ENCODE measurements at regions not wholly inside any gene's neighbourhood (a gene's known extent, or its start where the extent isn't known, plus 50 kb on each side); places are given as distances from the start of the nearest gene placed in this dataset.

DNA sequence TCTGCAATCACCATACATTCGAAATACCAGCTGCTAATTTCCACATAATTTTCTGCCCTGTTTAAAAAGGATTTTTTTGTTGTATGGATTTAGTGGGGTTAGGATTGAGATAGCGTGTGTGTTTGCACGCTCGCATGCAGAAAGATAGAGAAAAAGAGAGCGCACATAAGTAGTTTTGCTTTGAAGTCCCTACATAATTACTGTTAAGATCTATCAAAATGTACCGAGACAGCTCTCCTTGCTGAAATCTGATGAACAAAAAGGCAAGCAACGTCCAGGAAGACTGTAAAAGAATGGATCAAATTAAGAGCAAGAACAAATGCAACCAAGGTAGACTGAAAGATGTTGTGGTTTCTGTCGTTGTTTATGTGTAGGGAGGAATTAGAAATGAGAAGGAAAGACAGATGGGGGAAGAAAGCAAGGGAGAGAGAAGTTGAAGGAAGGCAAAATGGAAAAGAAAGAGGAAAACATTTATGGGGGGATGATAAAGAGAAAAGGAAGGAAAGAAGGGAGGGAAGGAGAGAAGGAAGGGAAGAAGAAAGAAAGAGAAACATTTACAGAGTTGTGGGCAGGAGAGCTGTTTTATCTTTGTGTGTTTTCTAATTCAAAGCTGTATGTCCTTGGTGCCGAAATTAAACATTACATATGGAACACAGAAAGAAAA, 522.3 kb downstream of the MED13L start:
- no peak for DNase-seq
- TF ChIP-seq POLR2A (IDR thresholded peaks at IDR 0.05; ENCODE audit: low read length), result no peak
- TF ChIP-seq GATA1 (IDR thresholded peaks at IDR 0.05; ENCODE audit: low read depth, low read length), result no peak

- peak; percentile 16 to 45 for DNase-seq
- TF ChIP-seq GATA1 (IDR thresholded peaks at IDR 0.05; ENCODE audit: low read depth, low read length) (no peak), POLR2A (IDR thresholded peaks at IDR 0.05; ENCODE audit: low read length) (no peak)
Measured at GRCh38 chr12:115752913-115753726, 524.4 kb downstream of the MED13L start.

DNA sequence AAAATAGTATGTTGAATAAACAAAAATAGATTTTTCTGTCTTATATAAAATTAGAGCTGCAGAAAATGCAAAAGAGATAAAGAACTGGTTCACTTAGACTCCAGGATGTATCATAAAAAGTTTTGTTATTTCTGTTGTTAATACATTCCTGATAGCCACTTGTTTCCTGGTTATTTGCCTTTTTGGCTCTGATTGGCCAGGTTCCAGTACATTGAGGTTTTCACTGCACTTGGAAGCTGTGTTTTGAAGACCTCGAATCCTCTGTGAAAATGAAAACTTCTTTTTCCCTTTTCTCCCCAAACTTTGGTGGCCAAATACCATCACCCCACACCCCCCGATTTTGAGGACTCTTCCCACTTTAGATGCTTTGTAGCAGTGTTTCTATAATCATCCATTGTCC, 525.3 kb downstream of the MED13L start:
- TF ChIP-seq GATA1 (IDR thresholded peaks at IDR 0.05; ENCODE audit: low read depth, low read length) (no peak), POLR2A (IDR thresholded peaks at IDR 0.05; ENCODE audit: low read length) (no peak)
- no peak for DNase-seq

DNA sequence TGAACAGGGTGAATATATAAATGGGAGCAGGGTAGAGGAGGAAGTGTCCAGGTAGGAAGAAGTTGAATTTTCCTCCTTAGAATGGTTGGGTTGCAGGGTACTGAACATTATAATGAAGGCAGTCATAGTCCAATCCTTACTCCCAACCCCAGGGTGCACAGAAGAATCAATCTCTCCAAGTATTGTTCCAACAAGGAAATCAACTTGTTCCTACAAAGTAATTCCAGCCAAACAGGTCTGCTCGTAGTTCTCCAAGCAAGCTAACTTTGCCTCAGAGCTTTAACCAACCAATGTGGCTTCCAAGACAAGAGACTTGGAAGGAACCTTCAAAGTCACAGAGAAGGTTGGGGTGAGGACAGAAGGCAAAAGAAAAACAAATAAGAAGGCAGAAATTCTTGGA, 527.2 kb downstream of the MED13L start:
- TF ChIP-seq GATA1 (IDR thresholded peaks at IDR 0.05; ENCODE audit: low read depth, low read length), result no peak
- no peak for TF ChIP-seq POLR2A (IDR thresholded peaks at IDR 0.05; ENCODE audit: low read length)
- DNase-seq, result no peak

DNA sequence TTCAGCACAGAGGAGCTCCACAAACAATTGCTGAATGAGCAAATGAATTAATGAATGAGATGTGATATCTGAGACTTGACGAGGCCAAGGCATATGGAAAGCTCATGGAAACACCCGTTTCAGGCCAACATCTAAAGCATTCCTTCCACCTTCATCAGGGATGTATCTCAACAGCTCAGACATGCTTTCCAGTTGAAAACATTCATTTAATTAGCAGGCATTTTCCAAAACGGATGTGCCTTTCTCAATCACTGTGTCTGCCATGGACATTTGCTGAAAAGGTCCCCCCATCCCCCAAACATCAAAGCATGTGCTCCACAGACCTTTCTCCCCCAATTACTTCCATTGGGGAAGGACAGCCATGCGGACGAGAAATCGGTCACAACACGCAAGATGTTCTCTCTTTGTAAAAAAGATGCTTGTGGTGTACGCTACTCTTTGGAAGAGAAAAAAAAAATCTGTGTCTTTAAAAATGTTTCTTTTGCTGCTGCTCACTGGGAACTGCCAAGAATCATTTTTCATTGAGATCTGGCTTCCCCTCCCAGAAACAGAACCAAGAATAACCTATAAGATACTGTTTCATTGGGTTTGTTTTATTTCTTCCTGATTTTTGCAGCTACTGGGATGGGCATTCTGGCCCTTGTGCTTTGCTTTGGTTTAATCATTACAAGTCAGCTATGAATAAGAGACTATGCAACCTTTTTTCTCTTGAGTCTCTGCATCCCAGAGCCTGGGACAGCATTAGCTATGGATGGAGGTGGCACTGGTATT, 528.2 kb downstream of the MED13L start:
- no peak for DNase-seq
- no peak for TF ChIP-seq POLR2A (IDR thresholded peaks at IDR 0.05; ENCODE audit: low read length)
- TF ChIP-seq GATA1 (IDR thresholded peaks at IDR 0.05; ENCODE audit: low read depth, low read length), result no peak

GRCh38 chr12:115740586-115741155, 536.8 kb downstream of the MED13L start:
- TF ChIP-seq POLR2A (IDR thresholded peaks at IDR 0.05; ENCODE audit: low read length) (no peak), GATA1 (IDR thresholded peaks at IDR 0.05; ENCODE audit: low read depth, low read length) (no peak)
- DNase-seq, result no peak

DNA sequence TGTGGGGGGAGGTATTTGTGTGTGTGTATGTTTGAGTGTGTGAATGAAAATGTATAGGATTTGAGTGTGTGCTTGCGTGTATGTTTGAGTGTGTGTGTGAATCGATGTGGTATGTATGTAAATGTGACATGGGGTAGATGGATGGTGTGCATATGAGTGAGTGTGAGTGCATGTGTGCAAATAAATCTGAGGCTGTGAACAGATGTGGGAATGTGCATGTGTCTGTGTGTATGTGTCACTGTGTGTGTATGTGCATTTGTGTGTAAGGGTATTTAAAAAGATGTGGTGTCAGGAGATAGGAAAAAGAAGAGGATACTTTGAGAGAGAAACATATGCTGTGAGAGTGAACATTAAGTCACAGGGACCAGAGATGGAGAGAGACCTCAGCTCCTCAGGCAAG, 539.6 kb downstream of the MED13L start:
- no peak for DNase-seq
- no peak for TF ChIP-seq GATA1 (IDR thresholded peaks at IDR 0.05; ENCODE audit: low read depth, low read length)
- TF ChIP-seq POLR2A (IDR thresholded peaks at IDR 0.05; ENCODE audit: low read length), result no peak

DNA sequence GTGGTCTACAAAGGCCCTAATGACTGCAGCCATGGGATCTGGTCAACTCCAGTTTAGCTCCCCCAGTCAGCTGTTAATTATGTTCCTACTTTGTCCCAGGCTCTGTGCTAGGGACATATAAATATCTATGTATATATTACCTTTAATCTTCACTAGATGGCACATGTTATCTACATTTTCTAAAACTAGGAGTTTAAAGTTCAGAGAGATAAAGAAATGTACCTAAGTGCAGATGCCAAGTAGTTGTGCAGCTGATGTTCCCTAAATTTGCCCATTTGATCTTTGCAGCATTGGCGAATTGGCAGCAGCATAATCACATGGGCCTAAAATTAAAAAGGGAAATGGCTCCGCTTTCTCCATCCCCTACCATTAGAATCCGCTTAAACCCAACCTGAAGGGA, 541.1 kb downstream of the MED13L start:
- TF ChIP-seq GATA1 (IDR thresholded peaks at IDR 0.05; ENCODE audit: low read depth, low read length), result no peak
- no peak for TF ChIP-seq POLR2A (IDR thresholded peaks at IDR 0.05; ENCODE audit: low read length)

DNA sequence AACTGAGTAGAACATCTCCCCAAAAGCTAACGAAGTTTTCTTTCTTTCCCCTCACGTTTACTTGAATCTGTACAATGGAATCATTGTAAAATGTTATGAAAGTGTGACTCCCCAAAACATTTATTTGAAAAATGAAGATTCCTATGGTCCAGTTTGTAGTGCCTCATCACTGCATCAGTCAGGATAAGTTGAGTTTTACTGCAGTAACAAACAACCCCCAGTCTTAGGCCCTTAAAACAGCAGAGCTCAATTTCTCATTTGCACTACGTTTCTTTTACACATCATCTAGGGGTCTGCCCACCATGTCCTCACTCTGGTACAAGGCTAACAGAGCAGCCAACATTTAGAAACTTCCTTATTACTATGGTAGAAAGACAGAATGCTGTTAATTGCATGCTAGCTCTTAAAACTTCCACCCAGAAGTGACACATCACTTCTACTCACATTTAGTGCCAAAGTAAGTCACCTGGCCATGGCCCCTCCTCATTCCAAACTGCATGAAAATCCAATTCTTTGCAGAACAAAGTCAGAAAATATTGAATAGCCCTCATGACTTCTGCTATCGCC, 546.4 kb downstream of the MED13L start:
- no peak for TF ChIP-seq POLR2A (IDR thresholded peaks at IDR 0.05; ENCODE audit: low read length)
- TF ChIP-seq GATA1 (IDR thresholded peaks at IDR 0.05; ENCODE audit: low read depth, low read length), result no peak
- no peak for DNase-seq

More for the DNA sequence above, 541.1 kb downstream of the MED13L start:
- no peak for DNase-seq

- TF ChIP-seq GATA1 (IDR thresholded peaks at IDR 0.05; ENCODE audit: low read depth, low read length) (no peak), POLR2A (IDR thresholded peaks at IDR 0.05; ENCODE audit: low read length) (no peak)
- DNase-seq, result no peak
Measured at GRCh38 chr12:115726691-115727090, 550.8 kb downstream of the MED13L start.

DNA sequence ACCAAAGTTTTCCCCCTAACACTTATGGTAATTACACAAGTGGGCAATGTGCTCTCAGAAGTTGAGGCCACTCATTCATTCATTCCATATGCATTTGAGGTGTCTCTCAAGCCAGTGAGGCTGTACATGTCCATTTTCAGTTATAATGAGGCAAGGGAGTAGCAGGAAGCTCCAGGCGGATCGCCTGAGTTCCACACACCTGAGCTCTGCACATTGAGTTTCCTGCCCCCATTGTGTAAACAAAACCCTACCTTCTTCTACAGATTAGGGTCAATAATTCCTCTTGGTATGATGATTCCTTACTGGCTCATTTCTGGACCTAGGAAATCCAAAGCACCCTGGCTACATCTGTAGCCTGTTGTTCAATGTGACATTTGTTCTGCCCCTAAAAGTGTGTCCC, 555.3 kb downstream of the MED13L start:
- TF ChIP-seq GATA1 (IDR thresholded peaks at IDR 0.05; ENCODE audit: low read depth, low read length) (no peak), POLR2A (IDR thresholded peaks at IDR 0.05; ENCODE audit: low read length) (no peak)
- no peak for DNase-seq

GRCh38 chr12:115716551-115716950, 560.9 kb downstream of the MED13L start:
- no peak for DNase-seq
- TF ChIP-seq GATA1 (IDR thresholded peaks at IDR 0.05; ENCODE audit: low read depth, low read length), result no peak
- no peak for TF ChIP-seq POLR2A (IDR thresholded peaks at IDR 0.05; ENCODE audit: low read length)

- DNase-seq, result no peak
- TF ChIP-seq POLR2A (IDR thresholded peaks at IDR 0.05; ENCODE audit: low read length) (no peak), GATA1 (IDR thresholded peaks at IDR 0.05; ENCODE audit: low read depth, low read length) (no peak)
Measured at GRCh38 chr12:115712676-115713075, 564.8 kb downstream of the MED13L start.

Measured in erythroblast (primary cell).